ENCODE measurements at regions not wholly inside any gene's neighbourhood (a gene's known extent, or its start where the extent isn't known, plus 50 kb on each side); places are given as distances from the start of the nearest gene placed in this dataset.
A peak's percentile ranks its signal among the peaks of the same experiment; 100 is the strongest.

GRCh38 chr10:111356571-111356970 lies 279.7 kb downstream of the ADRA2A start:
- no peak for DNase-seq

DNA sequence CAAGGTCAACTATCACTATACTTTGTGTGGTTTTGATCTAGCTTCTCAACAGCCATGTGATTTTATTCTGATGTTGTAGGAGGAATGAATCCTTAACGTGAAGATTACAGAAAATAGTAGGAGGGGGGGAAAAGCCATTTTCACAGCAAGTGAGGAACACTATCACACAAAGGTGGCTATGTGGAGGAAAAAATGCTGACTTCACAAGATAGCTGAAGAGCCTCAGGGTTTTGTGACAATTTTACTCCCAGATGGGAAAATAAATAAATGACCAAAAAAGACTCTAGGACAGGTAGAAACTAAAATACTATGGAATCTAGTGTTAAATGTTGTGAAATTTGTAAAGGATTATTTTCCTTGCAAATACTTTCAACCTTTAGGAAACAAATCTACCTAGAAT lies 281.0 kb downstream of the ADRA2A start:
- no peak for DNase-seq

DNA sequence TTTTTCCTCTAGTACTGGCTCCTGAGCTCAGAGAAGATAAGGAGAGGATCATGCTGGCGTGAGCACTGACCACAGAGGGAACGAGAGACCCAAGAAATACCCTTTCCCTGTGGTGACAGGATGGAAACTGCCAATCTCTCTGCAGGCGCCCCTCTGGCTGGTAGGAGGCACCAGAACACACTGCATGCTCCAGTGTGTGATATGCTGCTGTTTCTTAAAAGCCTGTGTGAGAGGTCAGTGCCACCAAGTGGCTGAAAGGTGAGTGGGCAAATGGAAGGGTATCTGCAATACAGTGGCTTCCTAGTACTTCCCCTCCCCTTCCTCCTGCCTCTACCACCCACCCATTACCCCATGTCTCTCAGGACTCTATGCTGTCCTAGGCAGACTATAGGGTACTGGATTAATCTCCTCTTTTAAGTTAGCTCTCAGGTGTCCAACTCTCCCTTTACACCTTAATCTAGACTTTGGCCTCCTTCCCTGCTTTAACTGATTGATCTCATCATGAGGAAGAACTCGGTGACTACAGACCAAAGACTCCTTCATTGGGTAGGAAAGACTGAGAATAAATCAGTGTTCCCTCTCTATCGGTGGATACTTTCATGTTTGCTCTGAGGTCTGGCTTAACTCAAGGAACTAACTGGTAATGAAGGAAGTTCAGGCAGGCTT lies 283.6 kb downstream of the ADRA2A start:
- peak; percentile 43 for DNase-seq

DNA sequence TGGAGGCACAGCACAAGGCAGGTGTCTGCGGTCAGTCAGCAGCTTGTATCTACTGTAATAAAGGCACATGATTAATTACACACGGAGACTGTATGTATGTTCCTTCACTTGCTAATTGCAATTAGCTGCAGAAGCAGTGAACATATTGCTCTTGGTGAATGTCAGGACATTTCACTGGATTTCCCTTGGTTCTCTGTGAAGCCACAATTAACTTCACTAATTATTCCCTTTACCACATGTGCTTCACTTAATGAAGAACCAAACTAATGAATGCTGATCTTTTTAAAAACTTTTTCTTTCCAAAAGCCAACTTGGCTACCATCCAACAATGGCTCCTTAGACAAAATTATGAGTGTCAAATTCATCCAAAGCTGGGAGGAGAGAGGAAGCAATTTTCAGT lies 290.7 kb downstream of the ADRA2A start:
- no peak for DNase-seq

- DNase-seq, result peak; percentile 13
Measured at GRCh38 chr10:111370101-111370500, 293.3 kb downstream of the ADRA2A start.

DNA sequence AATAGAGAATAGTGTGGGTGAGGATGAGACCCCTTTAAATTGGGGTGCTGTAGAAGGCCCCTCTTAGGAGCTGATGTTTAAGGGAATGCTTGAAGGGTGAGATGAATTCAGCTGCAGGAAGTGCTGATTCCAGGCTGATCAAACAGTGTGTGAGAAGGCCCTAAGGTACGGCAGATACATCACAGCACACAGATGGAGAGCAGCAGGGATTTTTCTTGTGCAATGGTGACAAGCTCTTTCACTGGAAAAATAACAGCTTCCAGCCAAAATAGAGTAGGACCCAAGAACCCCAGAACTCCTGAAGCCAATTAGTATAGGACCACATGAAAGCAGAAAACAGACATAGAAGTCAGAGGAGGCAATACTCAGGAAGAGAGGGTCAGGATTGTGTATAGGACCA lies 296.9 kb downstream of the ADRA2A start:
- no peak for DNase-seq

GRCh38 chr10:111379534-111380187 lies 302.8 kb downstream of the ADRA2A start:
- DNase-seq, result no peak

DNA sequence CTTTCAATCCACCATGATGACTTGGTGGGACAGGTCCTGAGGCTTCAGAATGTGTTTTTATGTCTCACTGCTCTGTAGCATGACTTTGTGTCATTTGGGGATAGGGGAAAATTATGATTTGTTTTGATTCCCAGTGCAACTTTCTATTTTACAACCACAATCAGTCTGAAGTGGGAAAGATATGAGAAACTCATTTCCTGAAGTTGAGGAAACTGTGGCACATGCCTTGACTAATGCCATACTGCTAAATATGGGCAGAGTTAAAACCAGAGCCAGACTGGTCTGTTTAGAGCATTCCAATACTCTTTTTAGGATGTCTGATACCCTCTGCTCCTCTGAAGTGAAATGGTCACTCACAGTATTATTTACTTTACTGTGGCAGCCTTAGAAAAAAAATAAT lies 307.7 kb downstream of the ADRA2A start:
- no peak for DNase-seq

DNA sequence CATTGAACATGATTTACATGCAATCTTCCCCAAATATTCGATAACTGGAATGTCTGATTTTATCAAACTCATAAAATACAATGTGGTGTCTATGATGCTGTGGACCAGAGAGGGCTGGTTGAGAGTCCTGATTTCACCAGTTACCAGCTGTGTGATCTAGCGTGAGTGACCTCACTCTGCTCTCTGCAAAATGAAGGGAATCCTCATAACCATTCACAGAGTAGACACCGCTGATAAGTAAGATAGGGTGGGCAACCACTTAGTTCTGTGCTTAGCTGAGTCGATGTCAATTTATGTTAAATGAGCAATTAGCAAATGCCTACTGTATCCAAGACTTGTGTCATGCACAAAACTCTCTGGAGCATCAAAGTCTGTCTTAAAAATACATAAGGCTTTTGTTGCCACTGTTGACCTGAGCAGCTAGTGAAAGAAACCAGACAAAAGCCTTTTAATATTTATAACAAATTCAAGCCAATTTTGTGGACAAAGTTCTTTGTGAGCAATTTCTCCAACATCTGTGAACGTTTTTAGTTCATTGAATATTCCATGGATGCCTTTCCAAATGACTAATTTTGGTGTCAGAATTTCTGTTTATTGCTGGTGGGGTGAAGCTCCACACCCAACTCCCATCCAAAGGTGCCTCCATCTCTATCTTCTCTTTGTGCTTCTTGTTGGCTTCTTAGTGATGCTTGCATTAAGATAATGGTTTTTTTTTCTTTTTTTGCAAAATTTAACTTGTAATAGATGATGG lies 314.2 kb downstream of the ADRA2A start:
- DNase-seq, result no peak

DNA sequence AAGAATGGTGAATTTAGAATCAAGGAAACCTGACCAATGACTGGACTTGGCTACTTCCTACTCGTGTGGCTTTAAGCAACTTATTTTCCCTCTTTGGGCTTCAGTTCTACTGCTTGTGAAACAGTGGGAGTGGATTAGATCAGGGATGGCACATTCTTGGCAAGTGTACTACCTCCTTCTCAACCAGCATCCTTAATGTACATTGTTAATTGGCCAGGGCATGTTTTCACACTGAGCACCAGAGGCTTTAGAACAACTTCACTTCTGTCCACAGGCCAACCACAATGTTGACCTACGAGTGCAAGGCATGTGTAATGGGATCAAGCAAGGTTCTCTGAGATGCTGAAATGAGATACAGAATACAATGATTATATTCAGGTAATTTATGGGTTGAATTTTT lies 315.3 kb downstream of the ADRA2A start:
- peak; percentile 2 for DNase-seq

- no peak for DNase-seq
Measured at GRCh38 chr10:111392910-111393309, 316.1 kb downstream of the ADRA2A start.

GRCh38 chr10:111410740-111411139 lies 333.9 kb downstream of the ADRA2A start:
- DNase-seq, result peak; percentile 52

DNA sequence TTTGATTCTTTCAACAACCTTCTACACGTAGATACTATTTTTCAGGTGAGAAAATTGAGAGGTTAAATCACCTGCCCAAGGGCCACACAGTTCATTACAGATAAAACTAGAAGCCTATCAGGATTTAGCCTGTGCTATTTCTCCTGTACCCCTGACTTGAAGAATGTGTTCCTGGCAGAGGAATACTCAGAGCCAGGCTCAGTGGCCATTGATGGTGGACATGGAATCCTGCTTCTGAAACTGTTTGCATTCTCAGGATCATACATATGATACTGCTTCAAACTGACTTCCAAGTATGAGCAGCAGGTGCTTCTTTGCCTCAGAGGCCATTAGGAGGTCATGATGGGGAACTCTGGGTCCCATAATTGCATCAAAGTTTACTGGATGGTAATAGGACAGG lies 348.6 kb downstream of the ADRA2A start:
- no peak for DNase-seq

DNA sequence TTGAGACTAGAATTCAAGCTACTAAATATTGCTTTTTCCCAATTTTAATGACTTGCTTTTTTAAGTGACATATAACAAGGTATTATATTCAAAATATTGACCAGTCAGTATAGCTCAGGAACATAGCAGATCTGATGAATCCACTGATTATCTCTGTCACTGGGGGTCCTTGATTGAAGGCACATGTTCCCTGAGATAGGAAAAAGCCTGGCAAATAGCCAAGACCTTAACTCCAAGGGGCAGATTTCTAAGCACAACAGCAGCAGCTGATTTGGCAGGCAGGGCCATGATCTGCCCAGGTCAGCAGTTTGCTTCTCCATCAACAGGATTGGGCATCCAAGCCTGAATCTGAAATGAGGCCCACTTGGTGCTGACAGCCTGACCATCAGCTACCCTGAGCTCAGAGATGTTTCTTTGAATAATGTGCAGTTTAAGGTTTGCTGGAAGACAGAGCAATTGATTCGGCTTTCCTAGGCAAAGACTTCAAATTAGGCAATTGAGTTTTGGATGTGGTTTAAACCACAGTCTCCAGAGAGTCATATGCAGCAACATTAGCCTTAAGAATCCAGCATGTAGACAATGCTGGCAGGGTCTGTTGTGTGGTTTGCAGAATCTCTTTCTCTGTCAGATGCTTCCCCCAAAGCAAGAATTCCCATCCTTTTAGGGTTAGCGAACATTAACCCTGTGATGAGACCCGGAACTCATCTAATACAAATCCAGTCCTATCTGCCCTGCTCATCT lies 352.6 kb downstream of the ADRA2A start:
- DNase-seq, result no peak

DNA sequence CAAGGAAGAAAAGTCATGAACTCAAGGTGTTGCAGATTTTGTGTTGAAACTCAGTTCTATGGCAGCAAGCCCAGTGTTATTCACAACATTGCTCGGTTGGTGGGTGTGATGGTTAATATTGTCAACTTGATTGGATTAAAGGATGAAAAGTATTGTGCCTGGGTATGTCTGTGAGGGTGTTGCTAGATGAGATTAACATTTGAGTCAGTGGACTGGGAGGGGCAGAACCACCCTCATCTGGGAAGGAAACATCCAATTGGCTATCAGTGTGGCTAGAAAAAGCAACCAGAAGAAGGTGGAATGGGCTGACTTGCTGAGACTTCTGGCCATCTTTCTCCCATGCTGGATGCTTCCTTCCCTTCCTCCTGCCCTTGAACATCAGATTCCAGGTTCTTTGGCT lies 353.2 kb downstream of the ADRA2A start:
- DNase-seq, result no peak

GRCh38 chr10:111432588-111432987 lies 355.8 kb downstream of the ADRA2A start:
- DNase-seq, result no peak

DNA sequence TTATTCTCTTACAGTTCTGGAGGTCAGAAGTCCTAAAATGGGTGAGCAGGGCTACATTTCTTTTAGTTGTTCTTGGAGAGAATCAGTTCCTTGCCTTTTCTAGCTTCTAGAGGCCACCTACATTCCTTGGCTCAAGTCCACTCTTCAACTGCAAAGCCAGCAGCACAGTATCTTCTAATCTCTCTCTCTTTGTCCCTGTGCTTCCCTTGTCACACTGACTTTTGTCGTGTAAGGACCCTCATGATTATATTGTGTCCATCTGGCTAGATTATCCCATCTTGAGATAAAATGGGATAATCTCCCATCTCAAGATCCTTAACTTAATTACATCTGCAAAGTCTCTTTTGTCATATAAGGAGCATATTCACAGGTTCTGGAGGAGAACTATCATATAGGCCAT lies 359.0 kb downstream of the ADRA2A start:
- no peak for DNase-seq

DNA sequence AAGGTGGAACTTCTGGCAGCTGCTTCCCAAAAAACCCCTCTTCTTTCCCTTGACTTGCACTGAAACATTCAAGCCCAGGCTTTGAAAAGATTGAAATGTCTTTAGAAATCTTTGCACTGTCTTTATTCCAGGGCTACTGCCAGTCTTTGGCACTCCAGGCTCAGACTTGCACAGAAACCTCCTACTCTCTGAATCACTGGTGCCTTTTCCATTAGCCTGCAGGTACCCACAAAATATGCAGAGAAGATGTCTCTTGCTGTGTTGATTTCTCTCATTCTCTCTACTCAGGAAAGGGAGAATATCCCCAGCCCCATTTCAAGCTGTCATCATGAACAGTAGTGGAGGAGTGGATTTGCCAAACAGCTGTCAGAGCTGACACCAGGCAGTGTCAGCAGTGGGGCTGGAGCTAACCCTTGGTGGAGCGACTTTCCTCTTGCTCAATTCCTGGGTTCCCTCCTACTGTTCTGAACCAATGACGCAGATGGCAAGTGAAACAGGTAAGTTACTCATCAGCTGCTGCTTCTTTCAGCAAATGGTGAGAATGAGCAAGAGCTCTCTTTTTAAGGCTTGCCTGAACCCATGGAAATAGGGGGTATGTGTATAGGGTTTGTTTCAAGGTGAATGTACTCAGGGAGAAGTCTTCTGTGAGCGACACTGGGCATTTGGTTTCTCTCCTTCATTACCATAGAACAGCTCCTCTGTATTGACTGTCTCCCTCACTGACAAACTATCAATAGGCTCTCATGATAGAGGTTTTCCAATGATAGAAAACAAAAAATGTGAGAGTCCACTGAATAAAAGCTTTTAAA lies 362.4 kb downstream of the ADRA2A start:
- DNase-seq, result no peak

DNA sequence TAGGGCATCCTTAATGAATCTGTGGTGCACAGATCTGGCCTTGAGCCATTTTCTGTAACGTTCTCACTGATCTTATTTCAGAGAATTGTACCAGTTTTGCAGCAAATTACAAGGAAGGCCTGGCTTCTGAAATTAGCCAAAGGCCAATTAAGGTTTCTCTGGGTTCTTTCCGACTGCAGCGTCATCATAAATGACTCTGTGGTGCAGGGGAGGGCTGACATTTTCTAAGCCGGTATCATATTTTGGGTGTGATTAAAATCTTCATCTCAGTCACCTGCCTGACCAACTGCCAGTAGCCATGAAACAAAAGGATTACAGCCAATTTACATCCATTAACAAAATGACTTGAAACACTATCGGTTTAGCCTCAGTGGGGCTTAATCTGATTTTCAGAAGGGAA lies 363.7 kb downstream of the ADRA2A start:
- no peak for DNase-seq

DNA sequence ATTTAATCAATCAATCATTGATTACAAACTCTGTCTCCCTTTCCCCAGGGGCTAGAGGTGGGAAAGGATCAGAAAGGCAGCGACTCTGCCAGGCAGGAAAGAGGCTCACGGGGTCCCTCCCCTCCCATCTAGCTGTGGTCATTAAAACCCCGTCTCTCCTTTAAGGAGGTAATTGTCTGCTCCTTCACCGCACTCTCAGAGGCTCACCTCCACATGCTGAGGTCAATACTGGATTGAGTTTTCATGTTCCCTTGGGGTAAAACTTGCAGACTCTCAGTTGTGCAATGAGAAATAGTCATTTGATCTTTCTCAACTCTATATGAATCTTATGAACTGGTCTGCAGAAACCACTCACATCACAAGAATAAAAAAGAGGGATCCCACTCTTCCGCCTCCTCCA lies 368.8 kb downstream of the ADRA2A start:
- no peak for DNase-seq

- no peak for DNase-seq
Measured at GRCh38 chr10:111446966-111447365, 370.1 kb downstream of the ADRA2A start.

DNA sequence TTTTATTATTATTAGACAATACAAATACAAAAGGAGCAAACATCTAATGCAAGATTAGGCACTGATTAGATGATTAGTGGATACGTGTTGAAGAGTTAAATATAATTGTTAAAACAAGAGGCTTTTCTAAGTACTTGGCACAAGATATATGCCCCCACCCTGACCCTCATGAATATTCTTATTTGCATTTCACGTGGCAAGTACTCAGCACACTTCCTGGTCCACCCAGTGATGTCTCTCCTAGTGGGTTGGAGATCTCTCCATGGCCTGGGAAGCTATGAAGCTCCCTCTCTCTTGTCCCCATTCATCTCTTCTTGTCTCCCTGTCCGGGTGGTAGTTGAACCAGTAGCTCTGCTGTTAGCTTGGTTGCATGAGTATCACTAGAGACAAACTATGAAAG lies 375.3 kb downstream of the ADRA2A start:
- DNase-seq, result no peak
